GM12874 (cell line): ENCODE measurements at regions not wholly inside any gene's neighbourhood (a gene's known extent, or its start where the extent isn't known, plus 50 kb on each side); places are given as distances from the start of the nearest gene placed in this dataset.

ENCODE experiments used
- CTCF ChIP-seq: IDR thresholded peaks from 2 replicates; pipeline ENCODE4 v1.5.1; 2011; ENCODE audit warnings: low read depth, mild to moderate bottlenecking, control low read depth, low read length, moderate library complexity; ENCODE audit not compliant: insufficient read depth

- TF ChIP-seq CTCF = no peak
These were observed 598.1 kb downstream of the MID1IP1 start for GRCh38 chrX:39399387-39399786.

- TF ChIP-seq CTCF = no peak
These were observed 600.3 kb downstream of the MID1IP1 start for GRCh38 chrX:39401483-39402110.

- no peak for TF ChIP-seq CTCF
These were observed 600.9 kb downstream of the MID1IP1 start for GRCh38 chrX:39402158-39402557.

- TF ChIP-seq CTCF = no peak
These were observed 605.5 kb downstream of the MID1IP1 start for GRCh38 chrX:39406799-39407198.

GRCh38 chrX:39409246-39409917 is 608.1 kb downstream of the MID1IP1 start:
- TF ChIP-seq CTCF = no peak

- TF ChIP-seq CTCF = no peak
These were observed 613.1 kb downstream of the MID1IP1 start for GRCh38 chrX:39414290-39414854.

GRCh38 chrX:39416547-39417260 is 615.4 kb downstream of the MID1IP1 start:
- no peak for TF ChIP-seq CTCF
